H1 (cell line): ENCODE measurements at regions not wholly inside any gene's neighbourhood (a gene's known extent, or its start where the extent isn't known, plus 50 kb on each side); places are given as distances from the start of the nearest gene placed in this dataset.

Experiments
- CTCF ChIA-PET: fragments of 300-600 bp; sonication (Branson Sonifier 250); formaldehyde crosslinking; loops from one replicate; lab custom pipeline; 2021; ENCODE audit not compliant: partially characterized antibody; lab: Charles Lee
- POLR2A ChIA-PET: fragments of 300-600 bp; sonication (Branson Sonifier 250); formaldehyde crosslinking; loops from one replicate; lab custom pipeline; 2021; ENCODE audit warnings: inconsistent platforms; ENCODE audit not compliant: partially characterized antibody; lab: Charles Lee
- DNase-seq, 2 experiments: peaks; one replicate each; pipeline versions ENCODE4 v3.0.0 to v3.0.0-alpha.2; 2010 to 2022; ENCODE audit warnings: low spot score in 2 of 2, low read depth in 1 of 2, mixed read lengths in 1 of 2
- FAIRE-seq: peaks from 2 replicates; lab custom pipeline; 2011; peaks lifted over from hg19 to GRCh38; lab: Jason Lieb, UNC
- H2AFZ ChIP-seq: 2 replicates; pipeline ENCODE4 v1.8.1; 2012; ENCODE audit warnings: low read length, inconsistent platforms
- H2AK5ac ChIP-seq: 2 replicates; pipeline ENCODE4 v1.6.1; 2013; ENCODE audit warnings: low read depth, low read length
- H2BK120ac ChIP-seq: replicated peaks from 2 replicates; pipeline ENCODE3; 2013; ENCODE audit warnings: low read depth, low read length, inconsistent platforms
- H2BK12ac ChIP-seq: 2 replicates; pipeline ENCODE4 v1.6.1; 2013; ENCODE audit warnings: low read depth, low read length
- H2BK15ac ChIP-seq: 2 replicates; pipeline ENCODE4 v1.6.1; 2013; ENCODE audit warnings: low read length
- H2BK20ac ChIP-seq: 2 replicates; pipeline ENCODE4 v1.6.1; 2013; ENCODE audit warnings: low read length
- H2BK5ac ChIP-seq: 2 replicates; pipeline ENCODE4 v1.6.1; 2013; ENCODE audit warnings: low read depth, low read length
- H3K14ac ChIP-seq: 2 replicates; pipeline ENCODE4 v1.6.1; 2013; ENCODE audit warnings: inconsistent platforms; ENCODE audit not compliant: insufficient read length
- H3K18ac ChIP-seq: 2 replicates; pipeline ENCODE4 v1.6.1; 2013; ENCODE audit warnings: low read length; ENCODE audit errors: extremely low read depth
- H3K23ac ChIP-seq: 2 replicates; pipeline ENCODE4 v1.6.1; 2013; ENCODE audit warnings: inconsistent platforms; ENCODE audit not compliant: insufficient read length
- H3K23me2 ChIP-seq: 2 replicates; pipeline ENCODE4 v1.6.1; 2013; ENCODE audit warnings: low read depth, low read length
- H3K27ac ChIP-seq: 2 replicates; pipeline ENCODE4 v1.6.1; 2011; ENCODE audit warnings: low read depth, low read length, inconsistent platforms
- H3K27me3 ChIP-seq, 4 experiments: replicated peaks in 1 of 4; 1 replicate in 1 of 4; 2 replicates in 3 of 4; pipeline versions ENCODE4 v1.6.1 to v1.8.1; 2011 to 2013; ENCODE audit warnings: low read length in 3 of 4, mild to moderate bottlenecking in 3 of 4, inconsistent platforms in 2 of 4, mixed read lengths in 2 of 4, moderate library complexity in 1 of 4; ENCODE audit not compliant: control insufficient read depth in 3 of 4, insufficient read depth in 3 of 4; ENCODE audit errors: extremely low read depth in 1 of 4
- H3K36me3 ChIP-seq, 4 experiments: 2 replicates each; pipeline versions ENCODE4 v1.6.1 to v1.8.1; 2011 to 2013; ENCODE audit warnings: mild to moderate bottlenecking in 4 of 4, low read length in 3 of 4, moderate library complexity in 2 of 4, control low read depth in 1 of 4, inconsistent platforms in 1 of 4; ENCODE audit not compliant: insufficient read depth in 4 of 4, control insufficient read depth in 2 of 4
- H3K4ac ChIP-seq: replicated peaks from 2 replicates; pipeline ENCODE3; 2013; ENCODE audit warnings: low read length, low read depth, mixed read lengths, inconsistent platforms; ENCODE audit not compliant: insufficient read length
- H3K4me1 ChIP-seq, 4 experiments: replicated peaks in 1 of 4; 1 replicate in 1 of 4; 2 replicates in 3 of 4; pipeline versions ENCODE4 v1.6.1 to v1.8.1; 2011 to 2013; ENCODE audit warnings: low read length in 3 of 4, inconsistent platforms in 2 of 4, mixed read lengths in 1 of 4; ENCODE audit not compliant: insufficient read depth in 4 of 4, control insufficient read depth in 3 of 4
- H3K4me2 ChIP-seq, 2 experiments: 2 replicates each; pipeline versions ENCODE4 v1.6.1 to v1.8.1; 2011 to 2013; ENCODE audit warnings: low read depth in 2 of 2, low read length in 2 of 2, control low read depth in 1 of 2, inconsistent platforms in 1 of 2, mild to moderate bottlenecking in 1 of 2; ENCODE audit not compliant: insufficient read depth in 1 of 2
- H3K4me3 ChIP-seq, 4 experiments: fragments of 200-600, 300-600 bp in 1 of 4; sonication (generic), shearing (Covaris generic), sonication (Bioruptor Twin) in 1 of 4; 2 replicates each; pipeline versions ENCODE4 v1.5.1 to v1.8.1; 2011 to 2016; ENCODE audit warnings: low read length in 4 of 4, low read depth in 3 of 4, control low read depth in 2 of 4, inconsistent platforms in 2 of 4, mild to moderate bottlenecking in 2 of 4, mixed read lengths in 1 of 4, moderate library complexity in 1 of 4; ENCODE audit not compliant: insufficient read depth in 2 of 4; ENCODE audit errors: extremely low read depth in 1 of 4
- H3K56ac ChIP-seq: replicated peaks from 2 replicates; pipeline ENCODE3; 2013; ENCODE audit warnings: low read depth, mild to moderate bottlenecking, mixed read lengths, low read length, inconsistent platforms; ENCODE audit not compliant: insufficient read length
- H3K79me1 ChIP-seq: 2 replicates; pipeline ENCODE4 v1.6.1; 2013; ENCODE audit warnings: low read depth, low read length, control low read depth
- H3K79me2 ChIP-seq, 2 experiments: 2 replicates each; pipeline versions ENCODE4 v1.6.1 to v1.8.1; 2012 to 2013; ENCODE audit warnings: low read length in 2 of 2, mild to moderate bottlenecking in 2 of 2, inconsistent platforms in 1 of 2; ENCODE audit not compliant: insufficient read depth in 2 of 2, control insufficient read depth in 1 of 2
- H3K9ac ChIP-seq, 4 experiments: replicated peaks in 1 of 4; 1 replicate in 1 of 4; 2 replicates in 3 of 4; pipeline versions ENCODE4 v1.6.1 to v1.8.1; 2011 to 2013; ENCODE audit warnings: low read depth in 3 of 4, low read length in 3 of 4, control low read depth in 2 of 4, mild to moderate bottlenecking in 2 of 4, moderate library complexity in 2 of 4, inconsistent platforms in 1 of 4; ENCODE audit errors: extremely low read depth in 1 of 4
- H3K9me3 ChIP-seq, 2 experiments: 2 replicates each; pipeline versions ENCODE4 v1.6.1 to v1.8.1; 2012 to 2013; ENCODE audit warnings: mild to moderate bottlenecking in 2 of 2, moderate library complexity in 2 of 2, control low read depth in 1 of 2, inconsistent platforms in 1 of 2, low read depth in 1 of 2, low read length in 1 of 2, mixed read lengths in 1 of 2; ENCODE audit not compliant: insufficient read depth in 2 of 2
- H4K20me1 ChIP-seq, 2 experiments: replicated peaks in 1 of 2; 2 replicates each; pipeline versions ENCODE3 to v1.8.1; 2011 to 2013; ENCODE audit warnings: inconsistent platforms in 2 of 2, low read length in 2 of 2, mild to moderate bottlenecking in 1 of 2; ENCODE audit not compliant: insufficient read depth in 2 of 2, control insufficient read depth in 1 of 2
- H4K5ac ChIP-seq: 2 replicates; pipeline ENCODE4 v1.6.1; 2013; ENCODE audit warnings: low read length, low read depth, mixed read lengths, inconsistent platforms; ENCODE audit not compliant: insufficient read length
- H4K8ac ChIP-seq: 2 replicates; pipeline ENCODE4 v1.8.0; 2013; ENCODE audit warnings: mild to moderate bottlenecking, moderate library complexity, low read length, inconsistent platforms; ENCODE audit not compliant: insufficient read depth; ENCODE audit errors: extremely low read depth
- H4K91ac ChIP-seq: replicated peaks from 2 replicates; pipeline ENCODE3; 2013; ENCODE audit warnings: low read length, mixed read lengths, inconsistent platforms; ENCODE audit not compliant: insufficient read length
- ATF3 ChIP-seq: IDR thresholded peaks from 2 replicates; pipeline ENCODE4 v1.6.1; 2011; ENCODE audit warnings: low read depth, mild to moderate bottlenecking, low read length; ENCODE audit not compliant: insufficient read depth
- BACH1 ChIP-seq: IDR thresholded peaks from 2 replicates; pipeline ENCODE4 v1.6.1; 2012; ENCODE audit warnings: low read length, improper control_type of control experiment
- CBX8 ChIP-seq: fragments of 300-800, 300-1000 bp; sonication (generic); IDR thresholded peaks from 2 replicates; pipeline ENCODE4 v1.7.1; 2016; ENCODE audit warnings: low read depth, low read length, borderline replicate concordance
- CREB1 ChIP-seq: IDR thresholded peaks from 2 replicates; pipeline ENCODE4 v1.6.1; 2012; ENCODE audit warnings: inconsistent platforms
- CTCF ChIP-seq, 3 experiments: IDR thresholded peaks; 1 replicate in 2 of 3; 2 replicates in 1 of 3; pipeline versions ENCODE4 v1.5.1 to v1.6.1; 2011; ENCODE audit warnings: low read length in 3 of 3, mild to moderate bottlenecking in 3 of 3, inconsistent platforms in 2 of 3, low read depth in 1 of 3, moderate library complexity in 1 of 3; ENCODE audit not compliant: insufficient read depth in 1 of 3; ENCODE audit errors: control extremely low read depth in 1 of 3
- FOSL1 ChIP-seq: IDR thresholded peaks from 2 replicates; pipeline ENCODE4 v1.6.1; 2011; ENCODE audit warnings: mild to moderate bottlenecking, low read depth, low read length, moderate library complexity; ENCODE audit not compliant: insufficient read depth
- NANOG ChIP-seq: IDR thresholded peaks from 2 replicates; pipeline ENCODE4 v1.6.1; 2011; ENCODE audit warnings: low read length, low read depth, mild to moderate bottlenecking, inconsistent platforms; ENCODE audit not compliant: insufficient read depth, poor library complexity, severe bottlenecking
- POU5F1 ChIP-seq: IDR thresholded peaks from 2 replicates; pipeline ENCODE4 v1.6.1; 2011; ENCODE audit warnings: low read depth, mild to moderate bottlenecking, low read length, moderate library complexity
- RNF2 ChIP-seq: fragments of 200-900, 300-1000 bp; sonication (generic); IDR thresholded peaks from 2 replicates; pipeline ENCODE4 v1.7.1; 2016; ENCODE audit warnings: borderline replicate concordance, low read depth, mild to moderate bottlenecking, antibody characterized with exemption, low read length; ENCODE audit not compliant: poor library complexity, severe bottlenecking; ENCODE audit errors: missing control alignments
- SRF ChIP-seq: IDR thresholded peaks from 2 replicates; pipeline ENCODE4 v1.6.1; 2011; ENCODE audit warnings: mild to moderate bottlenecking, low read depth, low read length, moderate library complexity
- SUZ12 ChIP-seq: fragments of 200-600 bp; sonication (generic); IDR thresholded peaks from 2 replicates; pipeline ENCODE4 v1.6.1; 2012; ENCODE audit warnings: mild to moderate bottlenecking, inconsistent platforms, low read length, moderate library complexity, mixed read lengths
- YY1 ChIP-seq: IDR thresholded peaks from 2 replicates; pipeline ENCODE4 v1.6.1; 2011; ENCODE audit warnings: low read depth, mild to moderate bottlenecking, low read length

GRCh38 chr12:78651755-78652154 is 212.8 kb upstream of the SYT1 start:
- no peak overlapping the region for H2BK5ac ChIP-seq
- H3K27ac ChIP-seq = no peak overlapping the region
- peak; percentile 93 for FAIRE-seq
- ChIA-PET CTCF (no interaction called here), POLR2A (no interaction called here)
- H3K9me3 ChIP-seq = no peaks in the 10 kb centered on the region
- H2AK5ac ChIP-seq = no peak overlapping the region
- H3K36me3 ChIP-seq = no peaks in the 10 kb centered on the region
- no peaks in the 10 kb centered on the region for H3K79me2 ChIP-seq
- no peak overlapping the region for H3K14ac ChIP-seq
- H2AFZ ChIP-seq = no peak overlapping the region
- no peak overlapping the region for H3K23ac ChIP-seq
- no peak overlapping the region for H3K56ac ChIP-seq
- no peak overlapping the region for H4K8ac ChIP-seq
- H2BK12ac ChIP-seq = no peak overlapping the region
- no peak overlapping the region for H3K4me2 ChIP-seq
- H4K5ac ChIP-seq = no peak overlapping the region
- peaks cover 0 to 2% of the 10 kb centered on the region in 2 experiments for H4K20me1 ChIP-seq
- peaks cover 37 to 71% (median 50%) of the 10 kb centered on the region in 4 experiments for H3K27me3 ChIP-seq
- H3K4ac ChIP-seq = no peak overlapping the region
- H3K79me1 ChIP-seq = no peaks in the 10 kb centered on the region
- H2BK120ac ChIP-seq = no peak overlapping the region
- no peak overlapping the region for H3K9ac ChIP-seq
- H3K4me1 ChIP-seq = no peaks in the 10 kb centered on the region
- H2BK20ac ChIP-seq = no peak overlapping the region
- no peak overlapping the region for H3K4me3 ChIP-seq
- no peak overlapping the region for H2BK15ac ChIP-seq
- no peaks in the 10 kb centered on the region; the same call in 1 of the 2 replicates for H3K23me2 ChIP-seq
- no peak overlapping the region for H3K18ac ChIP-seq
- peak in 1 of 2 experiments; percentile 19 for DNase-seq
- no peak overlapping the region for H4K91ac ChIP-seq
- TF ChIP-seq SUZ12 (no peak), ATF3 (no peak), CBX8 (no peak), SRF (no peak), CTCF (IDR thresholded peaks at IDR 0.05; ENCODE audit: control extremely low read depth in 1 of 3, insufficient read depth in 1 of 3, low read depth in 1 of 3, low read length in 3 of 3) (no peak), RNF2 (no peak), YY1 (no peak), NANOG (peak; percentile 60), CREB1 (no peak), FOSL1 (no peak), POU5F1 (peak; percentile 74; the same call in 1 of the 2 replicates), BACH1 (no peak)
